ENCODE measurements at regions not wholly inside any gene's neighbourhood (a gene's known extent, or its start where the extent isn't known, plus 50 kb on each side); places are given as distances from the start of the nearest gene placed in this dataset.

- Mint-ChIP-seq H3K27ac (0 out of 2 replicates have a peak overlapping the region, but pooled peaks have one; percentile 4), H3K9me3 (peaks cover 17% of the 10 kb centered on the region), H3K27me3 (ENCODE audit: insufficient read depth) (no peaks in the 10 kb centered on the region; the same call in 1 of the 2 replicates), H3K36me3 (ENCODE audit: low read depth) (peaks cover 23% of the 10 kb centered on the region), H3K4me3 (no peak overlapping the region), H3K4me1 (ENCODE audit: low read depth) (peaks cover 42% of the 10 kb centered on the region)
- no peak for TF ChIP-seq CTCF (IDR thresholded peaks at IDR 0.05)
- DNase-seq = no peak
These were observed 373.3 kb upstream of the IGFBP3 start for GRCh38 chr7:46294381-46294780.

- Mint-ChIP-seq H3K4me1 (ENCODE audit: low read depth) (peaks cover 57% of the 10 kb centered on the region), H3K27ac (peak overlapping the region; percentile 78), H3K36me3 (ENCODE audit: low read depth) (peaks cover 13% of the 10 kb centered on the region)
These were observed 371.7 kb upstream of the IGFBP3 start for GRCh38 chr7:46292741-46293140.

GRCh38 chr7:46291601-46292150 is 370.6 kb upstream of the IGFBP3 start:
- Mint-ChIP-seq H3K4me1 (ENCODE audit: low read depth) (peaks cover 60% of the 10 kb centered on the region), H3K27ac (peak overlapping the region; percentile 92), H3K9me3 (no peaks in the 10 kb centered on the region), H3K36me3 (ENCODE audit: low read depth) (peaks cover 2% of the 10 kb centered on the region; the same call in 1 of the 2 replicates), H3K4me3 (peak overlapping the region; percentile 79), H3K27me3 (ENCODE audit: insufficient read depth) (no peaks in the 10 kb centered on the region; the same call in 1 of the 2 replicates)
- peak; percentile 70 for DNase-seq
- no peak for TF ChIP-seq CTCF (IDR thresholded peaks at IDR 0.05)

More at GRCh38 chr7:46292741-46293140, 371.7 kb upstream of the IGFBP3 start:
- Mint-ChIP-seq H3K4me3 (peak overlapping the region; percentile 73), H3K9me3 (peaks cover 7% of the 10 kb centered on the region), H3K27me3 (ENCODE audit: insufficient read depth) (no peaks in the 10 kb centered on the region; the same call in 1 of the 2 replicates)
- DNase-seq = no peak
- TF ChIP-seq CTCF (IDR thresholded peaks at IDR 0.05) = no peak

GRCh38 chr7:46291050-46291438 is 370.0 kb upstream of the IGFBP3 start:
- peak overlapping the region; percentile 92 for H3K27ac Mint-ChIP-seq
- peak overlapping the region; percentile 79 for H3K4me3 Mint-ChIP-seq
- H3K36me3 Mint-ChIP-seq (ENCODE audit: low read depth) = no peaks in the 10 kb centered on the region; the same call in 1 of the 2 replicates
- no peak for TF ChIP-seq CTCF (IDR thresholded peaks at IDR 0.05)
- no peaks in the 10 kb centered on the region; the same call in 1 of the 2 replicates for H3K27me3 Mint-ChIP-seq (ENCODE audit: insufficient read depth)
- no peaks in the 10 kb centered on the region for H3K9me3 Mint-ChIP-seq
- DNase-seq = peak; percentile 80
- peaks cover 67% of the 10 kb centered on the region for H3K4me1 Mint-ChIP-seq (ENCODE audit: low read depth)

GRCh38 chr7:46290374-46291049 is 369.4 kb upstream of the IGFBP3 start:
- no peak for TF ChIP-seq CTCF (IDR thresholded peaks at IDR 0.05)
- Mint-ChIP-seq H3K9me3 (no peaks in the 10 kb centered on the region), H3K4me1 (ENCODE audit: low read depth) (peaks cover 72% of the 10 kb centered on the region), H3K27me3 (ENCODE audit: insufficient read depth) (no peaks in the 10 kb centered on the region; the same call in 1 of the 2 replicates), H3K27ac (peak overlapping the region; percentile 92), H3K4me3 (peak overlapping the region; percentile 79), H3K36me3 (ENCODE audit: low read depth) (no peaks in the 10 kb centered on the region; the same call in 1 of the 2 replicates)
- no peak for DNase-seq
